Heart right ventricle (tissue), 16 donors: ENCODE measurements at regions not wholly inside any gene's neighbourhood (a gene's known extent, or its start where the extent isn't known, plus 50 kb on each side); places are given as distances from the start of the nearest gene placed in this dataset.

ENCODE experiments used
- ATAC-seq, 8 donors: fragments of 200-7000 bp; cut with Tn5 transposase; one replicate each; pipeline ENCODE4 v1.9.1; 2020; ENCODE audit warnings: mild to moderate bottlenecking in 8 of 8, moderate library complexity in 8 of 8, moderate number of reproducible peaks in 1 of 8
- DNase-seq, 2 donors: peaks; one replicate each; pipeline ENCODE4 v3.0.0-alpha.2; 2020
- H3K27ac ChIP-seq, 10 donors: fragments of 200-600 bp; sonication (generic) in 2 of 10; one replicate each; pipeline versions ENCODE4 v1.5.0 to v1.8.0; 2020 to 2022; ENCODE audit warnings: mild to moderate bottlenecking in 3 of 10
- H3K27me3 ChIP-seq, 7 donors: fragments of 200-600 bp; one replicate each; pipeline ENCODE4 v1.8.0; 2021 to 2022; ENCODE audit warnings: mild to moderate bottlenecking in 2 of 7
- H3K36me3 ChIP-seq, 9 donors: fragments of 200-600 bp; sonication (generic) in 1 of 9; one replicate each; pipeline versions ENCODE4 v1.5.0 to v1.8.0; 2020 to 2022; ENCODE audit warnings: mild to moderate bottlenecking in 2 of 9
- H3K4me1 ChIP-seq, 9 donors: fragments of 200-600 bp; sonication (generic) in 1 of 9; one replicate each; pipeline versions ENCODE4 v1.5.0 to v1.8.0; 2020 to 2022; ENCODE audit warnings: mild to moderate bottlenecking in 4 of 9
- H3K4me3 ChIP-seq, 10 donors: fragments of 200-600 bp; sonication (generic) in 2 of 10; one replicate each; pipeline versions ENCODE4 v1.5.0 to v1.8.0; 2020 to 2022; ENCODE audit warnings: mild to moderate bottlenecking in 7 of 10, moderate library complexity in 2 of 10
- H3K9me3 ChIP-seq, 11 donors: fragments of 200-600 bp in 10 of 11; sonication (generic) in 2 of 11; one replicate each; pipeline versions ENCODE4 v1.5.0 to v1.8.0; 2013 to 2022; ENCODE audit warnings: mild to moderate bottlenecking in 2 of 11, control low read depth in 1 of 11, moderate library complexity in 1 of 11
- WGBS, 2 donors: extraction: QIAGEN DNeasy Blood & Tissue Kit; methylation state at CpG; one replicate each; pipeline ENCODE4 v1.1.7; 2013; ENCODE audit warnings: inconsistent platforms in 1 of 2; 5-methylcytosine and 5-hydroxymethylcytosine counted together
- intact Hi-C, 10 donors: fragments of 100-400 bp; cut with DNase I; formaldehyde crosslinking; loops; one replicate each; pipeline versions ENCODE4 v1.11.1 to v1.14.2; 2022
- TF ChIP-seq, protein P1 (sequence below), 9 donors: fragments of 200-600 bp; sonication (generic) in 2 of 9; IDR thresholded peaks; one replicate each; pipeline versions ENCODE4 v1.5.0 to v1.8.0; 2021 to 2022; ENCODE audit warnings: antibody characterized with exemption in 9 of 9, mild to moderate bottlenecking in 5 of 9, moderate library complexity in 1 of 9
- donor health status: Arrhythmogenic right ventricular cardiomyopathy.
- donor health status: ischemic (EF 13 %, LVEDD 7.1; RV severe dilation, severe dysfunction).
- donor health status: healthy with polysubstance abuse.
- donor health status: DM: no; HTN: yes; CAD: no.
- donor health status: DM: no; HTN: no; CAD: no.
- donor health status: ischemic (EF 25% LVEDD 6.9; RV normal size, moderate dysfunction).
- donor health status: ischemic (EF 25% LVEDD 5.7; RV mildly dilated, moderate dysfunction).
- donor health status: healthy.
- donor health status: DM: yes; HTN: yes; CAD: no.
- donor health status: Ischemic cardiomyopathy.
- donor health status: ischemic (EF 35%, LVEDD 5.7; RV mildly dilated, moderate dysfunction).
- donor health status: nonischemic (EF 11% LVEDD 7.7; RV severe dilation, severe dysfunction).
- donor health status: DM: yes; HTN: yes; CAD: no.
- donor health status: PGD.
- donor health status: ischemic (EF 29% LVEDD 5.4; RV normal size, mild dysfunction).
- donor health status: nonischemic (EF 23%, LVEDD 6.1; RV moderate dilation, normal function).

DNA sequence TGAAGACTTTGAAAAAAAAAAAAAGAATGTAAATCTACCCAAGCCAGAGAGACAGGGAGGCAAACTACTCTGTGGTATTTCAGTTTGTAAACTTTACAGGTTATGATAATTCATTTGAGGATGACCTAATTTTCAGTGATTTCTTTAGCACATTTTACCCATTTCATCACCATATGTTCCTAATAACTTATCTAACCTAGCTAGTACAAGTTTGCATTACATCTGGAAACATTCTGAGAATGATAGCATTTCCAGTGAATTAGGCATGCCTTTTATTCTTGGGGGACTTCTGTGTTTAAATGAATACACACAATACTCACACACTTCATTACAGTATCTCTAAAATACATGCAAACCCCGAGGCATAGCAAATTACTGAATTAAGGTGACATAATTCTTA is 1055.5 kb downstream of the PCDH18 start:
- no peak for DNase-seq

DNA sequence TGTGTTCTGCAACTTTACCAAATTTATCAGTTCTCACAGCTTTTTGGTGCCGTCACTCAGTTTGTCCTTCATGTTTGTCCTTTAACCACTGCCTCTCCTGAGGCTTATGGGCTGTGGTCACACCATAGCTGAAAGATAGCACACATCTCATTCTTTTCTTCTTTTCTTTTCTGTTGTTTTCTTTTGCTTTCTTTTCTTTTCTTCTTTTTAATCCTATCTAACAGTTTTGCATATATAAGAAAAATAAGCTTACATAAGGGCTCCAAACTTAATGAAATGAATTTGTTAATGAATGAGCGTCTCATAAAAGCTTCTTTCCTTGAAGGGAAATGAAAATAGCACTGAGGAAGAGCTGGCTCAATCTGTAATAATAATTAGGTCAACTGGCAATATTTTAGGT is 1061.2 kb downstream of the PCDH18 start:
- ATAC-seq (no peak), DNase-seq (no peak)
- Histone ChIP-seq H3K36me3 (no peaks in the 10 kb centered on the region), H3K9me3 (peaks cover 0 to 24% (median 5%) of the 10 kb centered on the region in 11 donors), H3K27me3 (no peaks in the 10 kb centered on the region), H3K4me1 (no peaks in the 10 kb centered on the region), H3K4me3 (no peak overlapping the region), H3K27ac (no peak overlapping the region)
- 71 to 79% methylated on average over 2 of the region's 2 CpGs for WGBS, 2 donors
- intact Hi-C loops: loop anchor here in 1 of 10 donors (5.0 kb wide), 1 partner anchor 954 kb away; no protein-coding TSS in a partner anchor
- TF ChIP-seq, protein P1, sequence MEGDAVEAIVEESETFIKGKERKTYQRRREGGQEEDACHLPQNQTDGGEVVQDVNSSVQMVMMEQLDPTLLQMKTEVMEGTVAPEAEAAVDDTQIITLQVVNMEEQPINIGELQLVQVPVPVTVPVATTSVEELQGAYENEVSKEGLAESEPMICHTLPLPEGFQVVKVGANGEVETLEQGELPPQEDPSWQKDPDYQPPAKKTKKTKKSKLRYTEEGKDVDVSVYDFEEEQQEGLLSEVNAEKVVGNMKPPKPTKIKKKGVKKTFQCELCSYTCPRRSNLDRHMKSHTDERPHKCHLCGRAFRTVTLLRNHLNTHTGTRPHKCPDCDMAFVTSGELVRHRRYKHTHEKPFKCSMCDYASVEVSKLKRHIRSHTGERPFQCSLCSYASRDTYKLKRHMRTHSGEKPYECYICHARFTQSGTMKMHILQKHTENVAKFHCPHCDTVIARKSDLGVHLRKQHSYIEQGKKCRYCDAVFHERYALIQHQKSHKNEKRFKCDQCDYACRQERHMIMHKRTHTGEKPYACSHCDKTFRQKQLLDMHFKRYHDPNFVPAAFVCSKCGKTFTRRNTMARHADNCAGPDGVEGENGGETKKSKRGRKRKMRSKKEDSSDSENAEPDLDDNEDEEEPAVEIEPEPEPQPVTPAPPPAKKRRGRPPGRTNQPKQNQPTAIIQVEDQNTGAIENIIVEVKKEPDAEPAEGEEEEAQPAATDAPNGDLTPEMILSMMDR (IDR thresholded peaks at IDR 0.05): no peak

More for the DNA sequence above, 1055.5 kb downstream of the PCDH18 start:
- no peaks in the 10 kb centered on the region for H3K27me3 ChIP-seq
- ATAC-seq: no peak
- intact Hi-C loops: no loop called here
- H3K27ac ChIP-seq: no peak overlapping the region
- 53 to 65% methylated on average over 1 of the region's 1 CpG for WGBS, 2 donors
- H3K9me3 ChIP-seq: peaks cover 0 to 7% (median 0%) of the 10 kb centered on the region in 11 donors
- no peaks in the 10 kb centered on the region for H3K4me1 ChIP-seq
- H3K36me3 ChIP-seq: no peaks in the 10 kb centered on the region
- H3K4me3 ChIP-seq: no peak overlapping the region
- TF ChIP-seq, protein P1 (IDR thresholded peaks at IDR 0.05): no peak

DNA sequence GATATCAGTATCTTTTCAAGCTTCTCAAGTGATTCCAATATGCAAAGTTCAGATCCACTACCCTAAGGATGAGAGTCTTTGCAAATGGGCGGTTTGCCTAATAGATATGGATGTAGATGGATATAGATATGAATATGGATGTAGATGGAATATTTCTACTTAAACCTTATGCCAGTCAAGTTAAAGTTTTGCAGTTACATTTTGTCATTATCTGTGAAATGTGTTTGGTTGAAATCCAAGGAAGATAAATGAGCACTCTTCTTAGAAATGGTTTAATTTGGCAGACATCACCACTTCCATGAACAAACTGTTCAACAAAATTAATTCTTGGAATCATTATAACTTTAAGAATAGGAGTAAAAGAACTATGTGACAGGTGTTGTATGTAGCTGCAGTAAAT is 1066.6 kb downstream of the PCDH18 start:
- H3K9me3 ChIP-seq: peaks cover 0 to 21% (median 5%) of the 10 kb centered on the region in 11 donors
- 84 to 89% methylated on average over 1 of the region's 1 CpG for WGBS, 2 donors
- no peaks in the 10 kb centered on the region for H3K27me3 ChIP-seq
- no peak for DNase-seq
- intact Hi-C loops: no loop called here
- no peaks in the 10 kb centered on the region for H3K4me1 ChIP-seq
- H3K4me3 ChIP-seq: no peak overlapping the region
- no peaks in the 10 kb centered on the region for H3K36me3 ChIP-seq
- H3K27ac ChIP-seq: no peak overlapping the region
- TF ChIP-seq, protein P1 (IDR thresholded peaks at IDR 0.05): no peak
- no peak for ATAC-seq

DNA sequence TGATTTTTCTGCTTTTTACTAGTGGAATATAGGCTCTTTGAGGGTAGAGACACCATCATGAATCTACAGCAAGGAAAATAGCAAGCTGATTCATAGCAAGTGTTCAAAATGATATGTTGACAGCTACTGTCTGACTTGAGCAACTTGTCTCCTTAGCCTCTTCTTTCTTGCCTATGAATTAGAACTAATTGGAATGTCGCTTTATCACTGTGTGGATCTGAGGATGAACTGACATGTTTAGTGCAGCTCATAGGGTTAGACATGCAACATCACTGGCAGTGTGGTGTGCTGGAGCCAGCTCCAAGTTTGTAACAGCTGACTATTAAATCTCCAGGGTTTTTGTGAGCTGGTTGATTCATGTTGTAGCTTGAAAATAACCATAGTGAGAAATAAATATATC is 1068.4 kb downstream of the PCDH18 start:
- no peak for ATAC-seq
- Histone ChIP-seq H3K36me3 (no peaks in the 10 kb centered on the region), H3K27ac (no peak overlapping the region), H3K27me3 (no peaks in the 10 kb centered on the region), H3K4me1 (no peaks in the 10 kb centered on the region), H3K9me3 (peaks cover 0 to 12% (median 5%) of the 10 kb centered on the region in 11 donors), H3K4me3 (no peak overlapping the region)
- DNase-seq: no peak
- WGBS, 2 donors: 76 to 79% methylated on average over 1 of the region's 1 CpG
- TF ChIP-seq, protein P1 (IDR thresholded peaks at IDR 0.05): no peak
- intact Hi-C loops: no loop called here
